A673 (cell line): ENCODE measurements at regions not wholly inside any gene's neighbourhood (a gene's known extent, or its start where the extent isn't known, plus 50 kb on each side); places are given as distances from the start of the nearest gene placed in this dataset.

Experiments
- BruUV-seq: library from RNA; stranded (reverse); fragments of 400-500 nt; replicated peaks from 2 replicates; lab custom pipeline; 2021; lab: Mats Ljungman, UMichigan
- CTCF ChIA-PET: fragments of 300-600 bp; sonication (Branson Sonifier 250); formaldehyde crosslinking; loops from one replicate; lab custom pipeline; 2022; ENCODE audit warnings: antibody characterized with exemption; lab: Charles Lee
- POLR2A ChIA-PET: fragments of 300-600 bp; sonication (Branson Sonifier 250); formaldehyde crosslinking; loops from one replicate; lab custom pipeline; 2022; ENCODE audit warnings: antibody characterized with exemption; ENCODE audit not compliant: low non-redundant PET; lab: Charles Lee
- DNase-seq: peaks from one replicate; pipeline ENCODE4 v3.0.0-alpha.2; 2015; ENCODE audit warnings: low spot score
- H3K27ac ChIP-seq: fragments of 200-600 bp; sonication (generic); 2 replicates; pipeline ENCODE4 v1.5.1; 2016; ENCODE audit warnings: mixed run types, low read depth, mild to moderate bottlenecking, mixed read lengths, antibody characterized with exemption, low read length; ENCODE audit not compliant: poor library complexity, severe bottlenecking
- H3K27me3 ChIP-seq: fragments of 200-600 bp; sonication (generic); replicated peaks from 2 replicates; pipeline ENCODE4 v1.6.1; 2017; ENCODE audit warnings: mixed run types, low read depth, mild to moderate bottlenecking, mixed read lengths, antibody characterized with exemption, low read length; ENCODE audit not compliant: insufficient read depth, poor library complexity
- H3K36me3 ChIP-seq: fragments of 200-600 bp; sonication (generic); 2 replicates; pipeline ENCODE4 v1.6.1; 2016; ENCODE audit warnings: mixed run types, mild to moderate bottlenecking, mixed read lengths, antibody characterized with exemption, low read length; ENCODE audit not compliant: insufficient read depth, poor library complexity, severe bottlenecking
- H3K4me1 ChIP-seq: fragments of 200-600 bp; sonication (generic); 2 replicates; pipeline ENCODE4 v1.6.1; 2017; ENCODE audit warnings: mixed run types, mild to moderate bottlenecking, mixed read lengths, antibody characterized with exemption, low read length; ENCODE audit not compliant: insufficient read depth, poor library complexity, severe bottlenecking
- H3K4me3 ChIP-seq: fragments of 200-600 bp; sonication (generic); 2 replicates; pipeline ENCODE4 v1.5.1; 2016; ENCODE audit warnings: low read depth, mixed run types, mild to moderate bottlenecking, mixed read lengths, low read length; ENCODE audit not compliant: poor library complexity, severe bottlenecking
- H3K9me3 ChIP-seq: fragments of 200-600 bp; sonication (generic); 2 replicates; pipeline ENCODE4 v1.6.1; 2016; ENCODE audit warnings: mixed run types, low read depth, mild to moderate bottlenecking, mixed read lengths, antibody characterized with exemption, low read length; ENCODE audit not compliant: poor library complexity, severe bottlenecking
- CTCF ChIP-seq: fragments of 300-800, 200-600 bp; sonication (generic); conservative IDR thresholded peaks from 2 replicates; pipeline ENCODE4 v1.5.1; 2017; ENCODE audit warnings: low read depth, mild to moderate bottlenecking, antibody characterized with exemption, low read length, moderate library complexity, mixed read lengths
- EZH2 ChIP-seq: fragments of 200-600 bp; sonication (generic); IDR thresholded peaks from 2 replicates; pipeline ENCODE4 v1.6.1; 2017; ENCODE audit warnings: borderline replicate concordance, low read depth, mild to moderate bottlenecking, mixed read lengths, antibody characterized with exemption, low read length; ENCODE audit not compliant: poor library complexity, severe bottlenecking
- intact Hi-C: fragments of 100-400 bp; cut with micrococcal nuclease; formaldehyde crosslinking; loops from one replicate; pipeline ENCODE4 v1.10.0; 2022; ENCODE audit not compliant: unreplicated experiment

- no peaks in the 10 kb centered on the region for H3K4me1 ChIP-seq
- no peak overlapping the region for H3K27ac ChIP-seq
- intact Hi-C loops = no loop called here
- no peaks in the 10 kb centered on the region for H3K9me3 ChIP-seq
- POLR2A ChIA-PET = no interaction called here
- CTCF ChIA-PET = no interaction called here
- no TSS peak for BruUV-seq
- no peaks in the 10 kb centered on the region for H3K36me3 ChIP-seq
- peaks cover 37% of the 10 kb centered on the region for H3K27me3 ChIP-seq
- DNase-seq = no peak
- TF ChIP-seq CTCF = no peak
- TF ChIP-seq EZH2 = no peak
- H3K4me3 ChIP-seq = no peak overlapping the region
Observed at GRCh38 chr2:89845532-89845931, 1154.1 kb downstream of the RPIA start.

- CTCF ChIA-PET = no interaction called here
- POLR2A ChIA-PET = no interaction called here
- Histone ChIP-seq H3K27me3 (peaks cover 45% of the 10 kb centered on the region), H3K4me3 (no peak overlapping the region), H3K4me1 (no peaks in the 10 kb centered on the region), H3K36me3 (no peaks in the 10 kb centered on the region), H3K9me3 (no peaks in the 10 kb centered on the region), H3K27ac (no peak overlapping the region)
- DNase-seq = no peak
- intact Hi-C loops = no loop called here
- TF ChIP-seq CTCF = no peak
- no peak for TF ChIP-seq EZH2
- BruUV-seq = no TSS peak
Observed at GRCh38 chr2:89848114-89848513, 1156.6 kb downstream of the RPIA start.

GRCh38 chr2:89848763-89849368 lies 1157.4 kb downstream of the RPIA start:
- intact Hi-C loops = no loop called here
- no peaks in the 10 kb centered on the region for H3K4me1 ChIP-seq
- TF ChIP-seq CTCF (no peak), EZH2 (no peak)

More at GRCh38 chr2:89848763-89849368, 1157.4 kb downstream of the RPIA start:
- Histone ChIP-seq H3K27ac (no peak overlapping the region), H3K27me3 (peaks cover 45% of the 10 kb centered on the region), H3K9me3 (no peaks in the 10 kb centered on the region), H3K4me3 (no peak overlapping the region), H3K36me3 (no peaks in the 10 kb centered on the region)
- BruUV-seq = no TSS peak
- no peak for DNase-seq
- CTCF ChIA-PET = no interaction called here
- POLR2A ChIA-PET = no interaction called here
